IPS DF 6.9 (cell line): ENCODE measurements at regions not wholly inside any gene's neighbourhood (a gene's known extent, or its start where the extent isn't known, plus 50 kb on each side); places are given as distances from the start of the nearest gene placed in this dataset.

Experiments used
- DNase-seq: peaks from one replicate; pipeline ENCODE4 v3.0.0-alpha.2; 2013; ENCODE audit warnings: low read depth, low spot score
- H3K27ac ChIP-seq: one replicate; pipeline ENCODE4 v1.5.1; 2013; ENCODE audit warnings: low read length, control low read depth
- H3K27me3 ChIP-seq: 2 replicates; pipeline ENCODE4 v1.6.1; 2013; ENCODE audit warnings: mild to moderate bottlenecking, low read length; ENCODE audit not compliant: control insufficient read depth, insufficient read depth
- H3K36me3 ChIP-seq: 2 replicates; pipeline ENCODE4 v1.6.1; 2013; ENCODE audit warnings: low read length; ENCODE audit not compliant: control insufficient read depth, insufficient read depth
- H3K4me1 ChIP-seq: 2 replicates; pipeline ENCODE4 v1.6.1; 2013; ENCODE audit warnings: low read length; ENCODE audit not compliant: control insufficient read depth, insufficient read depth
- H3K4me3 ChIP-seq: 2 replicates; pipeline ENCODE4 v1.5.1; 2013; ENCODE audit warnings: mild to moderate bottlenecking, low read length
- H3K9me3 ChIP-seq: 2 replicates; pipeline ENCODE4 v1.6.1; 2013; ENCODE audit warnings: low read length, inconsistent platforms; ENCODE audit not compliant: control insufficient read depth, insufficient read depth
- WGBS: extraction: QIAGEN DNeasy Blood & Tissue Kit; methylation state at CpG from one replicate; pipeline ENCODE4 v1.1.7; 2013; ENCODE audit warnings: mixed read lengths, missing lambda C conversion rate; ENCODE audit not compliant: insufficient read length, insufficient coverage; 5-methylcytosine and 5-hydroxymethylcytosine counted together

DNA sequence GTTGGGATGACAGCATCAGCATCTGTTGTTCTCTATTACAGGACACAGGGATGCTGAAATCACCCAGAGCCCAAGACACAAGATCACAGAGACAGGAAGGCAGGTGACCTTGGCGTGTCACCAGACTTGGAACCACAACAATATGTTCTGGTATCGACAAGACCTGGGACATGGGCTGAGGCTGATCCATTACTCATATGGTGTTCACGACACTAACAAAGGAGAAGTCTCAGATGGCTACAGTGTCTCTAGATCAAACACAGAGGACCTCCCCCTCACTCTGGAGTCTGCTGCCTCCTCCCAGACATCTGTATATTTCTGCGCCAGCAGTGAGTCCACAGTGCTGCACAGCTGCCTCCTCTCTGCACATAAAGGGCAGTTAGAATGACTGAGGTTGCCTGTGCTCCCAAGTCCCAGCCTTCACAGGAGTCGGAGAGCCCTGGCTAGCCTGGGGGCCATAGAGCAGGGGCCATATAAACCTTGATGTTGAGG is 142.2 kb upstream of the PRSS58 start:
- Histone ChIP-seq H3K27ac (no peak overlapping the region), H3K9me3 (no peaks in the 10 kb centered on the region), H3K27me3 (no peaks in the 10 kb centered on the region), H3K36me3 (no peaks in the 10 kb centered on the region), H3K4me3 (no peak overlapping the region), H3K4me1 (no peaks in the 10 kb centered on the region)
- WGBS = no CpG with 5 or more reads among the region's 5 CpGs
- DNase-seq = no peak

DNA sequence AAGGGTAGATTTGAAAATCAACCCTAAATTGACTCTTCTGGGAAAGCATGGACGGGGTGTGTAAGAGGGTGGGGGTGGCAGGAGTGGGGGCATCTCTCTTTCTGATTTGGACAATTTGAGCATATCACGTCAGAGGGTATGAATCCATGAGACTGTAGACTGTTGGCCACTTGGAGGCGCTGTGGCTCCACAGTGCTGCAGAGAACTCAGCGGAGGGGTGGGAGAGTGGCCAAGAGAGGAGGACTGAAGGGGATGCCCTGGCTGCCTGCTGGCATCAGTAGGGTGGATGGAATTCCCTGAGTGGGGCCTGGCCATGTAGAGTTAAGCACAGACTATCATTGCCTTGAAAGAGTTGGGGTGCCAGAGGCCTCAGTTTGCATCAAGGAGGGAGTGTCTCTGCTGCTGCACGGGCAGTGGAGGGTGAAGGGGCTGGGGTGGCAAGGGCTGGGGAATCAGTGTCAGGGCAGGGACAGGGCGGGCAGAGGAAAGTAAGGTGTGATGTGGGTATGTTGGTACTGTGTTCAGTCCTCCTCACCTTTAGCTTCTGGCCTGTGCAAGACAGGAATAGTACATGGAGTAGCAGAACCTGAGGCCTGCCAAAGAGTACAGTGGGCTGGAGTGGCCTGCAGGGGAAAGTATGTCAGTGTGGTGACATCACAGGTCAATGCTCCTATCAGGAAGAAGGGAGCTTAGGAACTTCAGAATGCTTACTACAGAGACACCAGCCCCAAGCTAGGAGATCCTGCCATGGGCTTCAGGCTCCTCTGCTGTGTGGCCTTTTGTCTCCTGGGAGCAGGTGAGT is 133.5 kb upstream of the PRSS58 start:
- WGBS = no CpG with 5 or more reads among the region's 6 CpGs

DNA sequence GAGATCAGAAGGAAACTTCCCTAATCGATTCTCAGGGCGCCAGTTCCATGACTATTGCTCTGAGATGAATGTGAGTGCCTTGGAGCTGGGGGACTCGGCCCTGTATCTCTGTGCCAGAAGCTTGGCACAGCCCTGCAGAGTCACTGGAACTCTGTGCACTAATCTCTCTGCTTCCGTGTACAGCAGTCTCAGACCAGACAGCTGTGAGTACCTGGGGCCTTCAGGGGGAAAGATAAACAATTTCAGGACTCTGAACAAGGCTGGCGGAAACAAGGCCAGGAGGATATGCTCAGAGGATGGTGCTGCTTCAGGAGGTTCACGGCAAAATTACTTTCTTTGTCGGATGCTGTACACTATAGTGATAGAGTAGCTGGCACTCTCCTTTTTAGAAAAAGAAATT is 131.7 kb upstream of the PRSS58 start:
- H3K36me3 ChIP-seq = no peaks in the 10 kb centered on the region
- H3K27ac ChIP-seq = no peak overlapping the region
- no CpG with 5 or more reads among the region's 7 CpGs for WGBS
- H3K4me1 ChIP-seq = no peaks in the 10 kb centered on the region; the same call in 1 of the 2 replicates
- no peak overlapping the region for H3K4me3 ChIP-seq
- no peaks in the 10 kb centered on the region for H3K9me3 ChIP-seq
- H3K27me3 ChIP-seq = no peaks in the 10 kb centered on the region
- no peak for DNase-seq

More for the DNA sequence above, 133.5 kb upstream of the PRSS58 start:
- no peaks in the 10 kb centered on the region; the same call in 1 of the 2 replicates for H3K4me1 ChIP-seq
- H3K4me3 ChIP-seq = no peak overlapping the region
- no peaks in the 10 kb centered on the region for H3K9me3 ChIP-seq
- H3K36me3 ChIP-seq = no peaks in the 10 kb centered on the region
- DNase-seq = peak; percentile 52
- H3K27ac ChIP-seq = no peak overlapping the region
- H3K27me3 ChIP-seq = no peaks in the 10 kb centered on the region

DNA sequence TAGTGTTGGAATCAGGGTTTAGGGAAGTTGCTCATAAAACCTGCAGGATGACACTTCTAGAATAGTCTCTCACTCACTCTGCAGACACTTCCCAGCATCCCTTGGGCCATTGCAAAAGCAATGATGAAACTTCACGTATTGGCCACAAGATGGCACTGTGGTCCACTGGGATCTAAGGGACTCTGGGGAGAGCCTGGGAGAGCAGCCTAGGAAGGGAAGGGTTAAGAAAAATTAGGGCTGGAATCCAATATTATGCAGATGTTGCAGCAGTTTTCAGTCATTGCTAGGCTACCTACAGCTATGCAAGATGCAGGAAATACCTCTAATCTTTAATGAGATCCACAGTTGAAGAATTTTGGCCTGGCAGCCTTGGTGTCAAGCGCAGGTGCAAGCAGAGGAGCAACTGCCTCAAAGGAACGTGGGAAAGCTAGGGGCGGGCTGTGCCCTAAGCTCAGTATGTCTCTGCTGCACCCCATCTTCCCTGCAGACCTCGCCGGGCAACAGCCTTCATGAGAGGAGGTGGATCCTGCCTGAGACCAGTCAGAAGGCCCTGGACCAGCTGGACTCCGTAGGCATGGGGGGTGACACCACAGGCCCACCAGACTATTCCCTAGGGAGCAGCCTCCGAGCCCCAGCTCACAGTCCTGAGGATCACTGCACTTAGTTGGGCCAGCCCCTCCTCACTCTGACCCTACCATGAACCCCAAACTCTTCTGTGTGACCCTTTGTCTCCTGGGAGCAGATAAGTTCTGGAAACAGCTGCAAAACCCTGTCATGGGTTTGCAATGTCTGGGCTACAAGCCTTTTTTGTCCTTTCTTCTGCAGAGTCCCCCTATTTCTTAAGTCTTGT is 127.9 kb upstream of the PRSS58 start:
- Histone ChIP-seq H3K27ac (no peak overlapping the region), H3K4me1 (no peaks in the 10 kb centered on the region), H3K27me3 (no peaks in the 10 kb centered on the region), H3K4me3 (no peak overlapping the region), H3K9me3 (no peaks in the 10 kb centered on the region), H3K36me3 (no peaks in the 10 kb centered on the region)
- DNase-seq = peak; percentile 57
- WGBS = no CpG with 5 or more reads among the region's 8 CpGs

DNA sequence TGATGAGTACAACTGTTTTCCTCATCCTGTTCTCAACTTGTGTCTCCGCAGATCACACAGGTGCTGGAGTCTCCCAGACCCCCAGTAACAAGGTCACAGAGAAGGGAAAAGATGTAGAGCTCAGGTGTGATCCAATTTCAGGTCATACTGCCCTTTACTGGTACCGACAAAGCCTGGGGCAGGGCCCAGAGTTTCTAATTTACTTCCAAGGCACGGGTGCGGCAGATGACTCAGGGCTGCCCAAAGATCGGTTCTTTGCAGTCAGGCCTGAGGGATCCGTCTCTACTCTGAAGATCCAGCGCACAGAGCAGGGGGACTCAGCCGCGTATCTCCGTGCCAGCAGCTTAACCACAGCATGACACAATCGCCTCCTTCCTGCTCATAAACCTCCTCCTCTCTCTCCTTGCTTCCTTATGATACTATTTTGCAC is 126.7 kb upstream of the PRSS58 start:
- WGBS = no CpG with 5 or more reads among the region's 11 CpGs
- no peaks in the 10 kb centered on the region for H3K36me3 ChIP-seq
- no peak overlapping the region for H3K27ac ChIP-seq
- H3K9me3 ChIP-seq = no peaks in the 10 kb centered on the region
- no peaks in the 10 kb centered on the region for H3K4me1 ChIP-seq
- no peak overlapping the region for H3K4me3 ChIP-seq
- DNase-seq = no peak
- H3K27me3 ChIP-seq = no peaks in the 10 kb centered on the region

DNA sequence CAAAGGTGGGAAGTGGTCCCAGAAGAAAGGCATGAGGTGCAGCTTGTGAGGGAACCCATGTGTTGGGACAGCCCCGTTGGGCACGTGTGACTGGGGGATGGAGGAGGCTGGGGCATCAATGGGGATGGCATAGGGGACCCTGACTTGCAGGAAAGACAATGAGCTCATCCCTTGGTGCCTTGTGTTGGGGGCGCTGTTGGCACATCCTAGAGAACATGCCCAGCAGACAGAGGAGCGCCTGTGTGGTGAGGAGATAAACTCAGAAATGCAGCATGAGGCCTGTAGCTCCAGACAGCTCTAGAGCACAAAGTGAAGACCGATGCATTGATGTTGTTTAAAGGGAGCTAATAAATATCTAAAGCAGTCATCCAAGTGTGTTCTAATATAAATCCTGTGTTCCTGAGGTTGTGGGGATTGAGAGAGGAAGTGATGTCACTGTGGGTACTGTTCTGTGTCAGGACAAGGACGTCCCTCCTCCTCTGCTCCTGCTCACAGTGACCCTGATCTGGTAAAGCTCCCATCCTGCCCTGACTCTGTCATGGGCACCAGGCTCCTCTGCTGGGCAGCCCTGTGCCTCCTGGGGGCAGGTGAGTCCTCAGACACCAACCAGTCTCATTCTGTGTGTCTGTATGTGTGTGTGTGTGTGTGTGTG is 126.1 kb upstream of the PRSS58 start:
- WGBS = no CpG with 5 or more reads among the region's 6 CpGs
- no peak overlapping the region for H3K27ac ChIP-seq
- DNase-seq = no peak
- no peak overlapping the region; the same call in 1 of the 2 replicates for H3K4me3 ChIP-seq
- no peaks in the 10 kb centered on the region for H3K36me3 ChIP-seq
- no peaks in the 10 kb centered on the region for H3K27me3 ChIP-seq
- no peaks in the 10 kb centered on the region for H3K4me1 ChIP-seq
- no peaks in the 10 kb centered on the region for H3K9me3 ChIP-seq

DNA sequence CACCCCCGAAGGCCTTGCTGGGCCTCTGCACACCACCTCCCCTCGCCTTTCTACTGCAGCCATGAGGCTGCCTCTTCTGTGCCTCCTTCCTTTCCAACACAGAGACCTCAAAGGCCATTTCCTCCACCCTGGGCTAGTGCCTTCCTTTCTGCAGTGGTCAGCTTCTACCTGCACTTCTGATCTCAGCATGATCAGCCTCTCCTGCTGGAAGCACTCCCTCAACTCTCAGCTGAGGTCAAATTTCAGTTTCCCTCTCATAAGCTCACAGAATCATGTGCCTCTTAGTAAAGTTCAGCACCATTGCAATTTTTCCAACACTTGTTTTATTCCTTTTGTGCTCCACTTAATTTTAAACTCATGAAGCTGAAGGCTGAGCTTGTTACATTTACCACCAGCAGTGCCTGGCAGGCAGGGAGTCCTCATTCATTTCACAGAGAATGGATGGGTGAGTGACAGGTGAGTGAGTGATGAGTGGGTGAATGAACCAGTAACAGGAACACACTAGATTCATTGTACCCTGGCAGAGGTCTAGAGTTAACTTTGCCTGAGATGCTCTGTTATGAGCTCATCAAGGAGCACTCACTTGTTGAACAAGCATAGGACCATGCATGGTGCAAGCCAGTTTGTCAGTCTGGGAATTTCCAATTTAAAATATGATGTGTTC is 124.0 kb upstream of the PRSS58 start:
- no CpG with 5 or more reads among the region's 2 CpGs for WGBS
- no peaks in the 10 kb centered on the region for H3K9me3 ChIP-seq
- no peaks in the 10 kb centered on the region for H3K4me1 ChIP-seq
- H3K36me3 ChIP-seq = no peaks in the 10 kb centered on the region
- no peaks in the 10 kb centered on the region for H3K27me3 ChIP-seq
- no peak overlapping the region for H3K4me3 ChIP-seq
- no peak for DNase-seq
- H3K27ac ChIP-seq = no peak overlapping the region

DNA sequence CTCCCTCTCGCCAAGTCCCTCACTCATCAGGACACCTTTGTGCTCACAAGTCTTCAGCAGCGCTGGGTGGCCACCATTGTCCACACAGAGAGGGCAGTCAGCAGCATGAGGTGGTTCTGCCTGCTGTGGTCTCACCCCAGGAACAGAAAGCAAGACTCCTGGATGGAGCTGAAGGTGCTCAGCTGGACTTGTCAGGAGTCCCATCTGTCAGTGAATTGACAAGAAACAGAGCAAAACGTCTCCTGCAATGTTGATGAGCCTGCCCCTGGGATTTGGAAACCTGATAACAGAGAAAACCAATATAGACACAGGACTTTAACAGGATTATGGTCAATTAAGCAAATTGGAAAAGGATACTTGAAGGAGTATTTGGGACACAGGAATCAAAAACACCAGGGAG is 122.2 kb upstream of the PRSS58 start:
- H3K27me3 ChIP-seq = no peaks in the 10 kb centered on the region
- H3K4me3 ChIP-seq = no peak overlapping the region
- H3K9me3 ChIP-seq = no peaks in the 10 kb centered on the region
- no CpG with 5 or more reads among the region's 3 CpGs for WGBS
- H3K27ac ChIP-seq = no peak overlapping the region
- H3K36me3 ChIP-seq = no peaks in the 10 kb centered on the region
- H3K4me1 ChIP-seq = 0 out of 2 replicates have a peak, but pooled peaks cover 1% of the 10 kb centered on the region
- no peak for DNase-seq

DNA sequence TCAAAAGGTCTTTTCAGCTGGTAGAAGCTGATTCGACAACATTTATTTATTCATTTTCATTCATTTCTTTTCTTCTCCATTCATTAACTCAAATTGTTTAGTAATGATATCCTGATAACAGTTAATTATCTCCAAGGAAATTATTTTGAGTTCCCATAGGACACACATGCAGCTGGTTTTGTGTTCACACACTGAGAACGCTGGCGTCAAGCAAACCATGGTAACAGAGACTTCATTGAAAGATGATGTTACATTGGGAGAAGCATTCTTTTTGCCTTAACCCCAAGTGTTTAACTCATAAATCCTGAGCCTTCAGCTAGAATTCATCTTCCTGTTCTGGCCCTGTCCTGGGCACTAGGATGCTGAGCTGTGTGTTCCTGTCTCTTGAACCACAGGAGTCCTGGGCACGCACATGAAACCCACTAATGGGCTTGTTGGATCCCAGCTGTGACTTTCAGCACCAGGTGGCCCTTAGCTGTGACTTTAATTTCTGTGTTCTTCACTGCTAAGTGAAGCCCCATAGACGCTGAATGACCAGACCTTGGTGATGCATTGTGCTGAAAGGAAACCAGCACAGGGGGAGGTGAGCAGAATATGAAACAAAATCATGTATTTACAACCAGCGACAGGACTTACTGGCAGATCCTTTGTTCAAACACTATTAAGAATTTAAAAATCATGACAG is 121.5 kb upstream of the PRSS58 start:
- no peak for DNase-seq
- Histone ChIP-seq H3K4me3 (no peak overlapping the region), H3K9me3 (no peaks in the 10 kb centered on the region), H3K27me3 (no peaks in the 10 kb centered on the region), H3K27ac (no peak overlapping the region), H3K4me1 (0 out of 2 replicates have a peak, but pooled peaks cover 1% of the 10 kb centered on the region), H3K36me3 (no peaks in the 10 kb centered on the region)
- no CpG with 5 or more reads among the region's 6 CpGs for WGBS
